Chondrocyte (in vitro differentiated cells): ENCODE measurements at regions not wholly inside any gene's neighbourhood (a gene's known extent, or its start where the extent isn't known, plus 50 kb on each side); places are given as distances from the start of the nearest gene placed in this dataset.

Experiments
- DNase-seq: peaks from one replicate; pipeline ENCODE4 v3.0.0; 2021; ENCODE audit warnings: mixed read lengths, low spot score
- H3K27ac Mint-ChIP-seq: one replicate; pipeline ENCODE4 v1.8.0; 2021; ENCODE audit warnings: mild to moderate bottlenecking, moderate library complexity, mixed read lengths; ENCODE audit not compliant: unreplicated experiment
- H3K27me3 Mint-ChIP-seq: 2 replicates; pipeline ENCODE4 v1.8.0; 2021; ENCODE audit warnings: low read depth, mixed read lengths
- H3K36me3 Mint-ChIP-seq: 2 replicates; pipeline ENCODE4 v1.8.0; 2021; ENCODE audit warnings: low read depth, mixed read lengths
- H3K4me1 Mint-ChIP-seq: 2 replicates; pipeline ENCODE4 v1.8.0; 2021; ENCODE audit warnings: low read depth, mild to moderate bottlenecking, mixed read lengths
- H3K4me3 Mint-ChIP-seq: one replicate; pipeline ENCODE4 v1.8.0; 2021; ENCODE audit warnings: mild to moderate bottlenecking, moderate library complexity, mixed read lengths; ENCODE audit not compliant: unreplicated experiment
- H3K9me3 Mint-ChIP-seq: 2 replicates; pipeline ENCODE4 v1.8.0; 2021; ENCODE audit warnings: low read depth, mixed read lengths
- TF ChIP-seq, protein P1 (sequence below): fragments of 200-600 bp; sonication (generic); IDR thresholded peaks from 2 replicates; pipeline ENCODE4 v1.5.0; 2021; ENCODE audit warnings: antibody characterized with exemption, mild to moderate bottlenecking, moderate library complexity

DNA sequence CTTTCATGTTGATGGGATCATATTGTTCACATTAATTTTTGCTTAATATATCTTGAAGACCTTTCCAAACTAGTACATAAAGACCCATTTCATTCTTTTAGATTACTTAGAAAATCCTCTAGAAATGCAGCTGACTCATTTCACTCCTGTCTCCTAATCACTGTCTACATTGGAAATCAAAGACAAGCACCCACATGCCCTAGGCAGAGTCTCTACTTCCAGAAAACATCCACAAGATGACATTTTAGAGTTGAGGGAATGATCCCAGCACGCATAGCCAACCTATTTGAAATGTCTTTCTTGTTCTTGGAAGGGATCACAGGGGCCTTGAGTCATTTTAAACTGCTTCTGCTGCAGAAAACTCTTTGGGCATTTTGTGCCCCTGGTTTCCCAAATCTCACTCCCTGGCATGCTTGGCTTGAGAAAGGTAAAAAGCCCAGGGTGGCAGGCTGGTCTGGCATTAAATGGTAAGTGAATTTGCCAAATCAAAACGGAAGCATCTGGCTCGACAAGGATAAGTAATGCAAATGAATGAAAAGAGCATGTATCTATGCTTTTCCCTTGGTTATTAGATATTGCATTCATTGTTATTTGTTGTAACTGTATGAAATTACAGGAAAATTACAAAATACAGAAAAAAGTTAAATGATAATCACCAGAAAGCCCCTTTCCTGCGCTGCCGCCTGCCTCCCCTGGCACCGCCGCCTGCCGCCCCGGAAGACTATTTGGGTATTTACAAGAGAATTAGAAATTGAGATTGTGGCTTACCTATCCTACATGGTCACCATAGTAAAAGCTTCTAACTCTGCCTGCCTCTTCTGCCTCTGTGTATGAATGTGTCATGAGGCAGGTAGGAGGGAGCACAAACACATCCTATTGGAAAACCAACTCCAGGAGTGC is 225.3 kb downstream of the PTEN start:
- H3K9me3 Mint-ChIP-seq = no peaks in the 10 kb centered on the region
- H3K27ac Mint-ChIP-seq = no peak overlapping the region
- H3K36me3 Mint-ChIP-seq = peaks cover 3% of the 10 kb centered on the region
- H3K27me3 Mint-ChIP-seq = peaks cover 8% of the 10 kb centered on the region
- DNase-seq = no peak
- H3K4me3 Mint-ChIP-seq = no peak overlapping the region
- H3K4me1 Mint-ChIP-seq = no peaks in the 10 kb centered on the region
- TF ChIP-seq, protein P1, sequence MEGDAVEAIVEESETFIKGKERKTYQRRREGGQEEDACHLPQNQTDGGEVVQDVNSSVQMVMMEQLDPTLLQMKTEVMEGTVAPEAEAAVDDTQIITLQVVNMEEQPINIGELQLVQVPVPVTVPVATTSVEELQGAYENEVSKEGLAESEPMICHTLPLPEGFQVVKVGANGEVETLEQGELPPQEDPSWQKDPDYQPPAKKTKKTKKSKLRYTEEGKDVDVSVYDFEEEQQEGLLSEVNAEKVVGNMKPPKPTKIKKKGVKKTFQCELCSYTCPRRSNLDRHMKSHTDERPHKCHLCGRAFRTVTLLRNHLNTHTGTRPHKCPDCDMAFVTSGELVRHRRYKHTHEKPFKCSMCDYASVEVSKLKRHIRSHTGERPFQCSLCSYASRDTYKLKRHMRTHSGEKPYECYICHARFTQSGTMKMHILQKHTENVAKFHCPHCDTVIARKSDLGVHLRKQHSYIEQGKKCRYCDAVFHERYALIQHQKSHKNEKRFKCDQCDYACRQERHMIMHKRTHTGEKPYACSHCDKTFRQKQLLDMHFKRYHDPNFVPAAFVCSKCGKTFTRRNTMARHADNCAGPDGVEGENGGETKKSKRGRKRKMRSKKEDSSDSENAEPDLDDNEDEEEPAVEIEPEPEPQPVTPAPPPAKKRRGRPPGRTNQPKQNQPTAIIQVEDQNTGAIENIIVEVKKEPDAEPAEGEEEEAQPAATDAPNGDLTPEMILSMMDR = no peak

DNA sequence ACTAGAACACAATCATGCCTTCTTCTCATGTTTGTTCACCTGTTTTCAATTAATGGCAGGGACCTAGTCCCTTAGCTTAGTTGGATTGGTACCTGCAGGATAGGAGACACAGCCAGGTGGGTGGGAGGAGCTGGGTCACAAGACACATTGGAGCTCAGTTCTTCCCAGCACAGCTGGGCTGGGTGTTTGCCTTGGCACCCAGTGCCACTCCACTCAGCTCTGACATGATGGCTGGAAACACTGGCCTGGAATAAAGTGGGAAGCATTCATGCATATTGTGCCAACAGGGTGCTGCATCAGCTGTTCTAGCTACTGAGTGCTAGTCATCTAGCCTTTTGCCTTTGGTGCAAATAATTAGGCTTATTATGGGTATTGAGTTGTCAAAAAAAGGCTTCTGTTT is 226.1 kb downstream of the PTEN start:
- no peak for DNase-seq
- Mint-ChIP-seq H3K27me3 (peaks cover 8% of the 10 kb centered on the region), H3K36me3 (peaks cover 3% of the 10 kb centered on the region), H3K9me3 (no peaks in the 10 kb centered on the region), H3K4me1 (no peaks in the 10 kb centered on the region), H3K27ac (no peak overlapping the region), H3K4me3 (no peak overlapping the region)
- TF ChIP-seq, protein P1 = no peak

DNA sequence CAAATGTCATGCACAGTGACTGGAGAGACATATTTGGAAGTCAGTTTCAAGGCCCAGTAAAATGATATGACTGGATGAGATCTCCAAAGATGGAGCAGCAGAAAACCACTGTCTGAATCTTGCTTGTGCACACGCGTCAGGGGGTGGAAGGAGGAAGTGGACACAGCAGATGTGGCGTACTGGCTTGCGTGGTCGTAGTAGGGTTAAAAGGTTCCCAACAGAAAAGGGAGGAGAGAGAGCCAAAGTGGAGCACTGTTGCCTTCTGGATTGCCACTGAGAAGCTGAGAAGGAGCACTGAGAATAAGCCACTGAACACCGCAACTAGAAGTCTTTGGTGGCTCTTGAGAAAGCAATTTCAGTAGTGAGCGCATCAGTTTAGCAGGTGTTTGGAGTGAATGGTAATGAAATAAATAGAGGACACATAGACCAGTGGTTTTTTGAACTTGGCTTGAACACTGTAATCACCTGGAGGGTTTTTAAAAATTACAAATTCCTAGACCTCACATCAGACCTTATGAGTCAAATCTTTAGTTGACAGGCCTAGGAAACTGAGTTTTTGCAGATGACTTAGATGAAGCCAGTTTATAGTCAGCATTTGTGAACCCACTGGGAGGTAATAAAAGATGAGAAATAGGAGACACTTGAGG is 227.3 kb downstream of the PTEN start:
- Mint-ChIP-seq H3K4me3 (no peak overlapping the region), H3K27me3 (peaks cover 8% of the 10 kb centered on the region), H3K9me3 (no peaks in the 10 kb centered on the region), H3K4me1 (peaks cover 12% of the 10 kb centered on the region), H3K36me3 (peaks cover 3% of the 10 kb centered on the region), H3K27ac (no peak overlapping the region)
- TF ChIP-seq, protein P1 = no peak
- no peak for DNase-seq

DNA sequence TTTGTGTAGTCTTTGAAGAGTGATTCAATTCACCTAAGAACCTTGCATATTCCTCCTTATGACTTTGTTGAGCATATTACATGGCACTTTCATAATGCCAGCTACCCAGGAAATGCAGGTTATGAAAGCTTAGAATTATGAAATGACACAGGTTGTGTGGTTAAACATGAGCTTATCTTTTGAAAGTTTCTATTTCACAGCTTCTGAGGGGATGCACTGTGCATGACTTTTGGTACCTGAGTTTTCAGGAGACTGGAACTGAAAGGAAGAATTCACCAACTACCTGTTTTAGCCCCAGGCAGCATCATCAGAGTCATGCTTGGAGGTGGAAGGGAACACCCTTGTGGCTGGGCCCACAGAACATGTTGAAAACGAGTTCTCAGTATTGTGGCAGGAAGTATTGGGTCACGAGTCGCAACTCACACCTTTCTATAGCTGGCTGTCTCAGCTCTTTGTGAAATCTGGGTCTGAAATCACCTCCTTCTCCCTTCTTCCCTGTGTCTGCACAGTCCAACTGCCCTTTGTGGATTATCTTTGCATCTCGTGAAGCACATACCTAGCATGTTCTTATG is 228.2 kb downstream of the PTEN start:
- Mint-ChIP-seq H3K9me3 (no peaks in the 10 kb centered on the region), H3K4me1 (peaks cover 16% of the 10 kb centered on the region), H3K27me3 (peaks cover 8% of the 10 kb centered on the region), H3K4me3 (no peak overlapping the region), H3K36me3 (peaks cover 3% of the 10 kb centered on the region), H3K27ac (no peak overlapping the region)
- DNase-seq = no peak
- TF ChIP-seq, protein P1 = no peak

DNA sequence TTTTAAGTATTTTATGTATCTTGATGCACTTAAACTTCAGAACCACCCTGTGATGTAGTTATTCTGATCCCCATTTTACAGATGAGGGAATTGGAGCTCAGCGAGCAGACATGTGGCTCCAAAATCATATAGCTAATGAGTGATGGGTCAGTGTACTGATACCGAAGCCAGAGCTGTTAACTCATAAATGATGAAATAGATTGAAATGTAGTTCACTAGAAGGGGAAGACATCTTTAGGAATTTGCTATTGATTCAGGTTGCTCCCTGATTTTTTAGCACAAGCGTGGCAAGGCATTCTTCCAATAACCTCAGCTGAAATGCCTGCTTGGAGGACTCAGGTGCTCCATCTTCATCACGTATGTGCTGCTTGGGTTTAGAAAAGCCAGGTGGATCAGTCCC is 228.8 kb downstream of the PTEN start:
- Mint-ChIP-seq H3K27me3 (peaks cover 8% of the 10 kb centered on the region), H3K9me3 (no peaks in the 10 kb centered on the region), H3K36me3 (peaks cover 3% of the 10 kb centered on the region), H3K4me3 (no peak overlapping the region), H3K4me1 (peaks cover 16% of the 10 kb centered on the region), H3K27ac (no peak overlapping the region)
- TF ChIP-seq, protein P1 = no peak
- DNase-seq = no peak
